NB4 (cell line): ENCODE measurements at regions not wholly inside any gene's neighbourhood (a gene's known extent, or its start where the extent isn't known, plus 50 kb on each side); places are given as distances from the start of the nearest gene placed in this dataset.

ENCODE experiments used
- DNase-seq: peaks from one replicate; pipeline ENCODE4 v3.0.0; 2010; ENCODE audit warnings: low read depth
- H3K4me3 ChIP-seq: one replicate; pipeline ENCODE4 v1.5.1; 2011; ENCODE audit warnings: mild to moderate bottlenecking, low read depth, low read length, moderate library complexity
- CTCF ChIP-seq: IDR thresholded peaks from one replicate; pipeline ENCODE4 v1.5.1; 2012; ENCODE audit warnings: low read depth, low read length
- MAX ChIP-seq: IDR thresholded peaks from 2 replicates; pipeline ENCODE4 v1.6.1; 2011; ENCODE audit warnings: low read depth, low read length

GRCh38 chr15:32222716-32223115 is 180.4 kb downstream of the GOLGA8K start:
- no peak for TF ChIP-seq MAX
- TF ChIP-seq CTCF, result no peak
- H3K4me3 ChIP-seq, result no peak overlapping the region
- no peak for DNase-seq
